Stimulated activated naive CD4-positive, alpha-beta T cell treated with Interleukin-2 at 50 U/mL for 16 hours (primary cell): ENCODE measurements at regions not wholly inside any gene's neighbourhood (a gene's known extent, or its start where the extent isn't known, plus 50 kb on each side); places are given as distances from the start of the nearest gene placed in this dataset.

Source experiments
- DNase-seq: peaks from one replicate; lab custom pipeline; 2025; lab: John Stamatoyannopoulos, UW

GRCh38 chr13:110773480-110773879, 60.0 kb downstream of the ING1 start:
- no peak for DNase-seq

GRCh38 chr13:110774051-110774450, 60.6 kb downstream of the ING1 start:
- DNase-seq = no peak

GRCh38 chr13:110774490-110774889, 61.0 kb downstream of the ING1 start:
- DNase-seq = no peak

- no peak for DNase-seq
Measured at GRCh38 chr13:110775576-110775975, 62.1 kb downstream of the ING1 start.

GRCh38 chr13:110777251-110777820, 63.8 kb downstream of the ING1 start:
- no peak for DNase-seq

GRCh38 chr13:110779022-110779421, 65.5 kb downstream of the ING1 start:
- DNase-seq = no peak

GRCh38 chr13:110780422-110780821, 66.9 kb downstream of the ING1 start:
- no peak for DNase-seq

- DNase-seq = no peak
Measured at GRCh38 chr13:110782185-110782584, 68.7 kb downstream of the ING1 start.

GRCh38 chr13:110784704-110785103, 71.2 kb downstream of the ING1 start:
- DNase-seq = no peak

- no peak for DNase-seq
Measured at GRCh38 chr13:110788778-110789177, 75.3 kb downstream of the ING1 start.

GRCh38 chr13:110789871-110790270, 76.4 kb downstream of the ING1 start:
- DNase-seq = no peak

- DNase-seq = no peak
Measured at GRCh38 chr13:110790371-110790770, 76.9 kb downstream of the ING1 start.

GRCh38 chr13:110794209-110794608, 80.7 kb downstream of the ING1 start:
- no peak for DNase-seq

GRCh38 chr13:110797230-110797877, 83.9 kb downstream of the ING1 start:
- no peak for DNase-seq

- no peak for DNase-seq
Measured at GRCh38 chr13:110798081-110798994, 84.8 kb downstream of the ING1 start.

- DNase-seq = no peak
Measured at GRCh38 chr13:110799246-110800236, 86.0 kb downstream of the ING1 start.

GRCh38 chr13:110801044-110801443, 87.5 kb downstream of the ING1 start:
- no peak for DNase-seq

- no peak for DNase-seq
Measured at GRCh38 chr13:110802260-110802659, 88.8 kb downstream of the ING1 start.

- no peak for DNase-seq
Measured at GRCh38 chr13:110806636-110807035, 93.1 kb downstream of the ING1 start.

GRCh38 chr13:110807546-110807945, 94.0 kb downstream of the ING1 start:
- no peak for DNase-seq

- DNase-seq = no peak
Measured at GRCh38 chr13:110808138-110808537, 94.6 kb downstream of the ING1 start.
